Upper lobe of right lung (tissue), 1 donor: ENCODE measurements at regions not wholly inside any gene's neighbourhood (a gene's known extent, or its start where the extent isn't known, plus 50 kb on each side); places are given as distances from the start of the nearest gene placed in this dataset.

Experiments used
- ATAC-seq: fragments of 200-7000 bp; cut with Tn5 transposase; one replicate; pipeline ENCODE4 v1.9.1; 2020; ENCODE audit warnings: mild to moderate bottlenecking, moderate library complexity
- DNase-seq: peaks from one replicate; pipeline ENCODE4 v3.0.0-alpha.2; 2020
- H3K27ac ChIP-seq: fragments of 200-600 bp; one replicate; pipeline ENCODE4 v1.8.0; 2022
- H3K27me3 ChIP-seq: fragments of 200-600 bp; one replicate; pipeline ENCODE4 v1.8.0; 2022; ENCODE audit warnings: mild to moderate bottlenecking
- H3K36me3 ChIP-seq: fragments of 200-600 bp; one replicate; pipeline ENCODE4 v1.8.0; 2022
- H3K4me1 ChIP-seq: fragments of 200-600 bp; one replicate; pipeline ENCODE4 v1.8.0; 2022
- H3K4me3 ChIP-seq: fragments of 200-600 bp; one replicate; pipeline ENCODE4 v1.8.0; 2022; ENCODE audit warnings: mild to moderate bottlenecking
- H3K9me3 ChIP-seq: fragments of 200-600 bp; one replicate; pipeline ENCODE4 v1.8.0; 2022
- CTCF ChIP-seq: fragments of 200-600 bp; IDR thresholded peaks from one replicate; pipeline ENCODE4 v1.8.0; 2022; ENCODE audit warnings: antibody characterized with exemption
- intact Hi-C: fragments of 100-400 bp; cut with DNase I; formaldehyde crosslinking; loops from one replicate; pipeline ENCODE4 v1.11.0; 2022
- donor health status: DM: no; HTN: yes; CAD: no; lungs with severe emphysema.

GRCh38 chr2:20146401-20146800, 78.5 kb downstream of the SDC1 start:
- no peak for TF ChIP-seq CTCF
- H3K4me1 ChIP-seq = peaks cover 11% of the 10 kb centered on the region
- H3K36me3 ChIP-seq = no peaks in the 10 kb centered on the region
- no peak overlapping the region for H3K27ac ChIP-seq
- H3K27me3 ChIP-seq = no peaks in the 10 kb centered on the region
- ATAC-seq (no peak), DNase-seq (no peak)
- H3K4me3 ChIP-seq = no peak overlapping the region
- intact Hi-C loops = no loop called here
- H3K9me3 ChIP-seq = no peaks in the 10 kb centered on the region

DNA sequence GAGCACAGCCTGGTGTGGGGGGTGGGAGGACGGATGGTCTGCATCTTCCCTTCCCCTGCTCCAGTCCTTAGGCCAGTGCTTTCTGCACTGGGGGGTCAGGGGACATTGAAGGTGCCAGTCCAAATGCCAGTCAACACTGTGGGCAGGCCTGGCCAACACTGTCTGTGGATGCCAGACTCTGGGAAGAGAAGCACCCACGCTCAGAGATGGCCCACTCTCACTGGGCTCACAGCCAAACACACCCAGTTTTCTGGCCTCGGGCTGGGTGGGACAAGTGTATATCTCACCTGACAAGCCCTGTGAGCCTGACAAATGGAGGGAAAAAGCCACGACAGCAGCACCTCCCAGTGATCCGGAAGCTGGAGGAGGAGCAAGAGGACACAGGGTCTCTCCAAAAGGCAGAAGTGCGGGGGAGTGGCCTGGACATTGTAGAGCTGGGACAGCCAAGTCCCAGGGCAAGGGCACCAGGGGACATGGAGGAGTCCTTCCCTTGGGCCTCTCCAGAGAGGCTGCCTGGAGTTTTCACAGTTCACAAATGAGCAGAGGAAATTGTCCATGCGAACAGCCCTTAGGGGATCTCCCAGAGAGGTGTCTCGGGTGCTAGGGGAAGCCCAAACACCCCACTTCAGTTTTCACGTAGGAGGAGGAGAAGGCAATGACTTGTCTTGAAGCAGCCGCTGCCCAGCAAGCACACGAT, 79.3 kb downstream of the SDC1 start:
- DNase-seq = no peak
- Histone ChIP-seq H3K27ac (no peak overlapping the region), H3K4me1 (peaks cover 7% of the 10 kb centered on the region), H3K4me3 (no peak overlapping the region), H3K9me3 (no peaks in the 10 kb centered on the region), H3K36me3 (no peaks in the 10 kb centered on the region), H3K27me3 (no peaks in the 10 kb centered on the region)
- no peak for TF ChIP-seq CTCF
- peak; percentile 42 for ATAC-seq
- intact Hi-C loops = no loop called here

DNA sequence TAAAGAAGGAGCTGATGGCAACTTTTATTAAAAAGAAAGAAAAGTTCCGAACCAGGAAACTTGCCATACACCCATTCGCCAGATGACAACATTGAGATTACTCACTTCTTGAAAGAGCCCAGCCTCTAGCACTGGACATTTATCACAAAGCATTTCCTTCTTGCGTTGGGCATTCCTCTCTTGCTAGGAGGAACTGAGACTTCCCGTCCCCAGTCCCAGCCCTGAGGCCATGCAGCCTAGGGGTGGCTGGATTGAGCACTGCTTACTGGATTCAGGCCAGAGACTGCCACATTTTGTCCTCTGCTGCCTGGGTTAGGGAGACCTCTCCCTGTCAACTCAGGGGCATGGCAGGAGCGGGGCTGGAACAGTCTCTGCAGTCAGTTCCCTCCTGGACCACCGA, 80.1 kb downstream of the SDC1 start:
- no peaks in the 10 kb centered on the region for H3K36me3 ChIP-seq
- TF ChIP-seq CTCF = no peak
- intact Hi-C loops = no loop called here

GRCh38 chr2:20144196-20144595, 80.7 kb downstream of the SDC1 start:
- no peak for DNase-seq
- H3K27ac ChIP-seq = no peak overlapping the region
- no peak for ATAC-seq
- H3K36me3 ChIP-seq = no peaks in the 10 kb centered on the region
- H3K4me3 ChIP-seq = no peak overlapping the region
- no peak for TF ChIP-seq CTCF
- no peaks in the 10 kb centered on the region for H3K27me3 ChIP-seq
- H3K4me1 ChIP-seq = no peaks in the 10 kb centered on the region
- intact Hi-C loops = no loop called here
- H3K9me3 ChIP-seq = no peaks in the 10 kb centered on the region

More for the DNA sequence above, 80.1 kb downstream of the SDC1 start:
- Histone ChIP-seq H3K27me3 (no peaks in the 10 kb centered on the region), H3K9me3 (no peaks in the 10 kb centered on the region), H3K4me1 (peaks cover 5% of the 10 kb centered on the region), H3K4me3 (no peak overlapping the region), H3K27ac (no peak overlapping the region)
- no peak for DNase-seq
- ATAC-seq = peak; percentile 31

DNA sequence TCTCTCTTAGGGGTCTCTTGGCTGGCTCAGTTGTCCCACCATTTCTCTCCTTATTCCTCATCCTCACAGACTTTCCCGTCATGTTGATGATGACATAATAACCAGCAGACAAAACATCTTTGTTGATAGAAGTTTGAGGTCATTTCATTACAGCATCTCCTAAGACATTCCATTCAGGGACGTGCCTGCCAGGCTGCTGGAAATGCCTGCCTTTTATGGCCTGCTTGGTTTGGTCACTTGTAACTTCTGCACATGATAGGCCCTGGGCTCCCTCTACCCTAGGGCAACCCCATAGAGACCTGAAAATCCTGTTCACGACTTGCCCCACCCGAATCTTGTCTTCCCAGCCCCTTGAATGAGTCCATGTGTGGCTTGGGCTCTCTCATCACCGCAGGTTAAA, 81.7 kb downstream of the SDC1 start:
- no peak for TF ChIP-seq CTCF
- no peak for DNase-seq
- Histone ChIP-seq H3K27me3 (no peaks in the 10 kb centered on the region), H3K4me1 (no peaks in the 10 kb centered on the region), H3K36me3 (no peaks in the 10 kb centered on the region), H3K27ac (no peak overlapping the region), H3K9me3 (no peaks in the 10 kb centered on the region), H3K4me3 (no peak overlapping the region)
- ATAC-seq = no peak
- intact Hi-C loops = no loop called here

GRCh38 chr2:20141806-20142205, 83.1 kb downstream of the SDC1 start:
- no peaks in the 10 kb centered on the region for H3K9me3 ChIP-seq
- H3K4me1 ChIP-seq = no peaks in the 10 kb centered on the region
- intact Hi-C loops = no loop called here
- H3K4me3 ChIP-seq = no peak overlapping the region
- ATAC-seq = no peak
- TF ChIP-seq CTCF = no peak
- H3K36me3 ChIP-seq = no peaks in the 10 kb centered on the region
- no peak overlapping the region for H3K27ac ChIP-seq
- DNase-seq = no peak
- no peaks in the 10 kb centered on the region for H3K27me3 ChIP-seq
